Esophagus muscularis mucosa (tissue), 4 donors: ENCODE measurements at regions not wholly inside any gene's neighbourhood (a gene's known extent, or its start where the extent isn't known, plus 50 kb on each side); places are given as distances from the start of the nearest gene placed in this dataset.

Experiments
- DNase-seq: peaks from one replicate; pipeline ENCODE4 v3.0.0-alpha.2; 2017; ENCODE audit errors: extremely low spot score
- H3K27ac ChIP-seq, 4 donors: fragments of 200-600 bp; sonication (generic); replicated peaks in 1 of 4; 1 replicate in 3 of 4; 2 replicates in 1 of 4; pipeline ENCODE4 v1.5.1; 2016 to 2019; ENCODE audit warnings: mild to moderate bottlenecking in 1 of 4
- H3K27me3 ChIP-seq, 4 donors: fragments of 200-600 bp; sonication (generic); one replicate each; pipeline versions ENCODE4 v1.5.1 to v1.6.0; 2016 to 2019
- H3K36me3 ChIP-seq, 4 donors: fragments of 200-600 bp; sonication (generic); one replicate each; pipeline ENCODE4 v1.5.1; 2016 to 2019
- H3K4me1 ChIP-seq, 4 donors: fragments of 200-600 bp; sonication (generic); one replicate each; pipeline ENCODE4 v1.5.1; 2016 to 2019
- H3K4me3 ChIP-seq, 4 donors: fragments of 200-600 bp; sonication (generic); 1 replicate in 2 of 4; 2 replicates in 2 of 4; pipeline ENCODE4 v1.5.1; 2016 to 2019; ENCODE audit warnings: mild to moderate bottlenecking in 4 of 4, moderate library complexity in 1 of 4
- H3K9me3 ChIP-seq, 4 donors: fragments of 200-600 bp; sonication (generic); 1 replicate in 3 of 4; 2 replicates in 1 of 4; pipeline ENCODE4 v1.5.1; 2016 to 2019
- EP300 ChIP-seq: sonication (generic); formaldehyde crosslinking; IDR thresholded peaks from one replicate; pipeline ENCODE4 v1.6.1; 2017; ENCODE audit warnings: antibody characterized with exemption
- POLR2A ChIP-seq: fragments of 450-650 bp; IDR thresholded peaks from one replicate; pipeline ENCODE4 v1.6.1; 2017; ENCODE audit warnings: antibody characterized with exemption, moderate library complexity, mild to moderate bottlenecking, low read depth
- POLR2AphosphoS5 ChIP-seq, 2 donors: sonication (generic); formaldehyde crosslinking; IDR thresholded peaks; one replicate each; pipeline ENCODE4 v1.6.1; 2017; ENCODE audit warnings: antibody characterized with exemption in 2 of 2
- WGBS: methylation state at CpG from one replicate; pipeline ENCODE4 v1.1.5; 2018; 5-methylcytosine and 5-hydroxymethylcytosine counted together
- intact Hi-C: fragments of 100-400 bp; cut with DNase I; formaldehyde crosslinking; loops from one replicate; pipeline ENCODE4 v1.15.1; 2023
- TF ChIP-seq, protein P1 (sequence below), 3 experiments: fragments of 200-600 bp in 2 of 3; fragments of 450-650 bp in 1 of 3; sonication (generic) in 2 of 3; IDR thresholded peaks; one replicate each; pipeline ENCODE4 v1.5.1; 2017 to 2019; ENCODE audit warnings: antibody characterized with exemption in 3 of 3, mild to moderate bottlenecking in 2 of 3, moderate library complexity in 1 of 3

DNA sequence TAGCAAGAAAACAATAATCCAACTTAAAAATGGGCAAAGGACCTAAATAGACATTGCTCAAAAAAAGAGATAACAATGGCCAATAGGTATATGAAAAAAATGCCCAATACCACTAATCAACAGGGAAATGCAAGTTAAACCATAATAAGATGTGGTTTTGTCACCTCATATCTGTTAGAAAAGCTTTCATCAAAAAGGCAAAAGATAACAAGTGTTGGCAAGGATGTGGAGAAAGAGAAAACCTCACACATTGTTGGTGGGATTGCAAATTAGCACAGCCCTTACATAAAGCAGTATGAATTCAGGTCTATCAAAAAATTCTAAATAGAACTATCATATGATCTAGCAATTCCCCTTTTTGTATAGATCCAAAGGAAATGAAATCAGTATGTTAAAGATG, 387.2 kb upstream of the DUSP10 start:
- Histone ChIP-seq H3K4me1 (no peaks in the 10 kb centered on the region), H3K36me3 (no peaks in the 10 kb centered on the region), H3K27ac (no peak overlapping the region), H3K9me3 (no peaks in the 10 kb centered on the region), H3K27me3 (no peaks in the 10 kb centered on the region), H3K4me3 (no peak overlapping the region)
- TF ChIP-seq EP300 (no peak), POLR2A (no peak), POLR2AphosphoS5 (IDR thresholded peaks at IDR 0.05) (no peak)
- TF ChIP-seq, protein P1, sequence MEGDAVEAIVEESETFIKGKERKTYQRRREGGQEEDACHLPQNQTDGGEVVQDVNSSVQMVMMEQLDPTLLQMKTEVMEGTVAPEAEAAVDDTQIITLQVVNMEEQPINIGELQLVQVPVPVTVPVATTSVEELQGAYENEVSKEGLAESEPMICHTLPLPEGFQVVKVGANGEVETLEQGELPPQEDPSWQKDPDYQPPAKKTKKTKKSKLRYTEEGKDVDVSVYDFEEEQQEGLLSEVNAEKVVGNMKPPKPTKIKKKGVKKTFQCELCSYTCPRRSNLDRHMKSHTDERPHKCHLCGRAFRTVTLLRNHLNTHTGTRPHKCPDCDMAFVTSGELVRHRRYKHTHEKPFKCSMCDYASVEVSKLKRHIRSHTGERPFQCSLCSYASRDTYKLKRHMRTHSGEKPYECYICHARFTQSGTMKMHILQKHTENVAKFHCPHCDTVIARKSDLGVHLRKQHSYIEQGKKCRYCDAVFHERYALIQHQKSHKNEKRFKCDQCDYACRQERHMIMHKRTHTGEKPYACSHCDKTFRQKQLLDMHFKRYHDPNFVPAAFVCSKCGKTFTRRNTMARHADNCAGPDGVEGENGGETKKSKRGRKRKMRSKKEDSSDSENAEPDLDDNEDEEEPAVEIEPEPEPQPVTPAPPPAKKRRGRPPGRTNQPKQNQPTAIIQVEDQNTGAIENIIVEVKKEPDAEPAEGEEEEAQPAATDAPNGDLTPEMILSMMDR (IDR thresholded peaks at IDR 0.05) = no peak
- no peak for DNase-seq
- intact Hi-C loops = no loop called here

DNA sequence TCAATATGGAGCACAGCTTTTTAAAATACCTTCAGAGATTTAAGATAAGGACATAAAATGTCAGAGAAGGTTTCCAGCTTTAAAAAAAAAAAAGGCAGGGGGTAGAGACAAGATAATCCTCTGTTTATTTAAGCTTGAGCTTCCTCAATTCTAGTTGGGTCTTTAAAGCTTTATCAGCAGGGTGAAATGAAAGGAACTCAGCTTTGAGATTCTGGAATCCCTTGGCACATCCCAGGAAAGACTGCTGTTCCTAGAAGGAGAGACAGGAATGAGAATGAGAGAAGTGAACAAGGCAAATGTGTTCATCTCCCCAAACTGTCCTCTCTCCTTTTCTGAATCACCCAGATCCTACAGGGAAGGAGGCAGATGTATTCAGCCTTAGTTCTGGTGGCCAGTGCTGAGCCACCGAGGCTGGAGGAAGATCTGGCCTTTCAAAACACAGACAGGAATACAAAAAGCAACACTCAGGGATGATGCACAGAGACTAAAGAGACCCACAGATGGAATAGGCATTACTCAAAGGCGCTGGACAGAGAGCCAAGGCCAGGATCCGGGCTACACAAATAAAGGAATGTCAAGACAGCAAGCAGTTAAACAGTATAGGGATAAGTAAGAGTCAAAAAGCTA, 385.8 kb upstream of the DUSP10 start:
- TF ChIP-seq, protein P1 (IDR thresholded peaks at IDR 0.05) = no peak
- no peak for TF ChIP-seq EP300
- TF ChIP-seq POLR2A = no peak
- TF ChIP-seq POLR2AphosphoS5 (IDR thresholded peaks at IDR 0.05) = no peak
- 86% methylated on average over 3 of the region's 3 CpGs for WGBS
- no peaks in the 10 kb centered on the region for H3K36me3 ChIP-seq

DNA sequence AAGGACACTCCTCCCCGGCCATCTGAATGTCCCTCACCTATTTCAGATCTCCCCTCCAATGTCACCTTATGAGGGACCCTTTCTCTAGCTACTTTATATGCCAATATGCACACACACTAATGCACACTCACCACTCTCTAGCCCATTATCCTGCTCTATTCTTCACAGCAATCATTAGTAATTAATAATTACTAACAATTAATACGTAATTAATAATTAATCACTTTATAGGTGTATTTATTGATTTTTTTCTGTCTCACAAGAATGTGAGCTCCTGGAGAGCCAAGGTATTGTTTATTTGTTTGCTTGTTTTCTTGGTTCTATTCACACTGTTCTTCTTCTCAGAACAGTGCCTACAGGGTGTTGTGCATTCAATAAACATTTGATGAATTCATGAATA, 385.2 kb upstream of the DUSP10 start:
- 83% methylated on average over 2 of the region's 2 CpGs for WGBS
- H3K4me1 ChIP-seq = no peaks in the 10 kb centered on the region
- H3K36me3 ChIP-seq = no peaks in the 10 kb centered on the region
- no peak overlapping the region for H3K27ac ChIP-seq
- H3K27me3 ChIP-seq = no peaks in the 10 kb centered on the region
- no peak overlapping the region for H3K4me3 ChIP-seq
- TF ChIP-seq POLR2A (no peak), EP300 (no peak), POLR2AphosphoS5 (IDR thresholded peaks at IDR 0.05) (no peak)
- TF ChIP-seq, protein P1 (IDR thresholded peaks at IDR 0.05) = no peak
- no peaks in the 10 kb centered on the region for H3K9me3 ChIP-seq
- DNase-seq = no peak
- intact Hi-C loops = no loop called here

More for the DNA sequence above, 385.8 kb upstream of the DUSP10 start:
- Histone ChIP-seq H3K27me3 (no peaks in the 10 kb centered on the region), H3K27ac (no peak overlapping the region), H3K4me3 (no peak overlapping the region), H3K4me1 (no peaks in the 10 kb centered on the region), H3K9me3 (no peaks in the 10 kb centered on the region)
- intact Hi-C loops = no loop called here
- no peak for DNase-seq

DNA sequence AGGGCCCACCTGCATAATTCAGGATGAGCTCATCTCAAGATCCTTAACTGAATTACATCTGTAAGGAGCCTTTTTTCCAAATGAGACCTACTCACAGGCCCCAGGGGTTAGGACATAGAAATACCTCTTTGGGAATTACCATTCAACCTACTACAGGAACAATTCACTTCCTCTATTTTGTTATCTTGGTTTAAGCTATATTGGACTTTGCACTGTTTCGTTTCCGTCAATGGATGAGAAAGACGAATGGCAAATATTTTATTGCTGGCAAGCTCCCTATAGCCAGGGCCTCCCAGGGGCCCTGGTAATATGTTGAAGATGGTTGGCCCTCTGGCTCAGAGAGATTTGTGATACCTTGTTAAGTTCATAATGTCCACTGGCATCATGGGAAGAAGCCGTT, 384.2 kb upstream of the DUSP10 start:
- TF ChIP-seq, protein P1 (IDR thresholded peaks at IDR 0.05) = no peak
- TF ChIP-seq EP300 = no peak
- H3K9me3 ChIP-seq = no peaks in the 10 kb centered on the region
- no peak overlapping the region for H3K4me3 ChIP-seq
- no peaks in the 10 kb centered on the region for H3K36me3 ChIP-seq
- H3K27me3 ChIP-seq = no peaks in the 10 kb centered on the region
- DNase-seq = no peak
- intact Hi-C loops = no loop called here
- 86% methylated on average over 4 of the region's 4 CpGs for WGBS
- no peaks in the 10 kb centered on the region for H3K4me1 ChIP-seq
- no peak overlapping the region for H3K27ac ChIP-seq

DNA sequence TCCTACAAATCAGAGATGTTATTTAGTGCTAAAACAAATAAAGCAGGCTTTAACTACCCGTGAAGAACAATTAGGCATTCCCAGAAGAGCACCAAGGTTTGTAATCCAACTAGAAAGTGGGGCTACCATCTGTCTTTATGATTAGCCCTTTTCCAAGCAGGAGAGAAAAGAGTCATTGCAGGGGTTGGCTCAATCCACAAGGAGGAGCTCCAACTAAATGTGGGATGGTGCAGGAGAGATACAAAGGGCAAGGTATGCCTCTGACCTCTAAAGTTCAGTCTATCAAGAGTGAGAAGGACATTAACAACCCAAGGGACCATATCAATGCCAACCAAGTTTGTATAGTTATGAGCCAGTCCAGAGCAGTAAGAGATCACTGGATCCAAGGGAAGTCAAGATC, 382.7 kb upstream of the DUSP10 start:
- 71% methylated on average over 1 of the region's 1 CpG for WGBS
- no peak overlapping the region for H3K27ac ChIP-seq

More for the DNA sequence above, 382.7 kb upstream of the DUSP10 start:
- no peaks in the 10 kb centered on the region for H3K4me1 ChIP-seq
- no peak overlapping the region for H3K4me3 ChIP-seq
- DNase-seq = no peak
- H3K9me3 ChIP-seq = no peaks in the 10 kb centered on the region
- H3K36me3 ChIP-seq = no peaks in the 10 kb centered on the region
- intact Hi-C loops = no loop called here
- TF ChIP-seq EP300 (no peak), POLR2A (no peak), POLR2AphosphoS5 (IDR thresholded peaks at IDR 0.05) (no peak)
- TF ChIP-seq, protein P1 (IDR thresholded peaks at IDR 0.05) = no peak
- H3K27me3 ChIP-seq = no peaks in the 10 kb centered on the region
